GM12878 (cell line): ENCODE measurements at regions not wholly inside any gene's neighbourhood (a gene's known extent, or its start where the extent isn't known, plus 50 kb on each side); places are given as distances from the start of the nearest gene placed in this dataset.

Source experiments
- ATAC-seq: fragments of 200-7000 bp; cut with Tn5 transposase; 3 replicates; pipeline ENCODE4 v1.9.1; 2020; ENCODE audit warnings: mild to moderate bottlenecking, moderate library complexity
- BruUV-seq: library from RNA; stranded (reverse); fragments of 400-500 nt; replicated peaks from 2 replicates; lab custom pipeline; 2021; lab: Mats Ljungman, UMichigan
- CTCF ChIA-PET: fragments of 300-600 bp; sonication (Branson Sonifier 250); formaldehyde crosslinking; extraction: SDS; loops from one replicate; lab custom pipeline; 2021; ENCODE audit warnings: inconsistent platforms; lab: Yijun Ruan, JAX
- POLR2A ChIA-PET: fragments of 350-600 bp; formaldehyde crosslinking; extraction: SDS; loops from one replicate; lab custom pipeline; 2021; ENCODE audit warnings: inconsistent platforms; lab: Charles Lee
- RAD21 ChIA-PET: fragments of 300-600 bp; sonication (Branson Sonifier 250); formaldehyde crosslinking; loops from one replicate; lab custom pipeline; 2023; ENCODE audit warnings: antibody characterized with exemption; ENCODE audit not compliant: unreplicated experiment; lab: Charles Lee
- SMC1A ChIA-PET: fragments of 300-600 bp; sonication (Branson Sonifier 250); formaldehyde crosslinking; loops from one replicate; lab custom pipeline; 2023; ENCODE audit not compliant: unreplicated experiment, uncharacterized antibody; lab: Charles Lee
- DNase-seq: peaks from one replicate; pipeline ENCODE4 v3.0.0-alpha.2; 2011; ENCODE audit warnings: low read depth, low spot score
- FAIRE-seq: peaks from 3 replicates; lab custom pipeline; 2011; peaks lifted over from hg19 to GRCh38; lab: Jason Lieb, UNC
- H2AFZ ChIP-seq: 2 replicates; pipeline ENCODE4 v1.6.0; 2011; ENCODE audit warnings: low read depth, low read length, control low read depth; ENCODE audit not compliant: control insufficient read depth
- H3K27ac ChIP-seq: 2 replicates; pipeline ENCODE4 v1.5.1; 2011; ENCODE audit warnings: control low read depth; ENCODE audit not compliant: control insufficient read depth, insufficient read depth
- H3K27me3 ChIP-seq, 2 experiments: replicated peaks in 1 of 2; 2 replicates each; pipeline versions ENCODE4 v1.6.0 to v1.6.1; 2011; ENCODE audit warnings: low read length in 1 of 2; ENCODE audit not compliant: control insufficient read depth in 2 of 2, insufficient read depth in 2 of 2
- H3K36me3 ChIP-seq, 2 experiments: 2 replicates each; pipeline ENCODE4 v1.5.1; 2011; ENCODE audit warnings: low read length in 1 of 2; ENCODE audit not compliant: control insufficient read depth in 2 of 2, insufficient read depth in 2 of 2
- H3K4me1 ChIP-seq: 2 replicates; pipeline ENCODE4 v1.6.1; 2011; ENCODE audit warnings: mild to moderate bottlenecking, low read length, moderate library complexity, mixed read lengths; ENCODE audit not compliant: control insufficient read depth, insufficient read depth
- H3K4me2 ChIP-seq: 2 replicates; pipeline ENCODE4 v1.6.0; 2011; ENCODE audit warnings: control low read depth; ENCODE audit not compliant: control insufficient read depth, insufficient read depth
- H3K4me3 ChIP-seq: fragments of 200-600 bp; sonication (generic); 2 replicates; pipeline ENCODE4 v1.5.1; 2016
- H3K79me2 ChIP-seq: 2 replicates; pipeline ENCODE4 v1.6.0; 2011; ENCODE audit warnings: low read length; ENCODE audit not compliant: control insufficient read depth, insufficient read depth
- H3K9ac ChIP-seq: 2 replicates; pipeline ENCODE4 v1.8.0; 2011; ENCODE audit warnings: low read length, control low read depth, mixed read lengths; ENCODE audit not compliant: control insufficient read depth, insufficient read depth
- H3K9me3 ChIP-seq: replicated peaks from 3 replicates; pipeline ENCODE4 v1.5.1; 2011; ENCODE audit warnings: mild to moderate bottlenecking, low read length; ENCODE audit not compliant: control insufficient read depth, insufficient read depth
- H4K20me1 ChIP-seq: 2 replicates; pipeline ENCODE4 v1.6.0; 2011; ENCODE audit not compliant: control insufficient read depth, insufficient read depth
- BCLAF1 ChIP-seq: fragments of 450-650 bp; IDR thresholded peaks from 2 replicates; pipeline ENCODE4 v1.6.1; 2017; ENCODE audit warnings: antibody characterized with exemption, mild to moderate bottlenecking, moderate library complexity
- CREM ChIP-seq: IDR thresholded peaks from 2 replicates; pipeline ENCODE4 v1.6.1; 2014; ENCODE audit warnings: antibody characterized with exemption, low read depth
- IKZF1 ChIP-seq: fragments of 450-650 bp; conservative IDR thresholded peaks from 2 replicates; pipeline ENCODE4 v1.6.1; 2017; ENCODE audit warnings: antibody characterized with exemption, mild to moderate bottlenecking
- LARP7 ChIP-seq: fragments of 450-650 bp; IDR thresholded peaks from 2 replicates; pipeline ENCODE4 v1.6.1; 2017; ENCODE audit warnings: mild to moderate bottlenecking
- MEF2B ChIP-seq: fragments of 450-650 bp; IDR thresholded peaks from 2 replicates; pipeline ENCODE4 v1.6.1; 2018; ENCODE audit warnings: mild to moderate bottlenecking, moderate library complexity; ENCODE audit not compliant: partially characterized antibody, poor library complexity, severe bottlenecking
- MXI1 ChIP-seq: fragments of 150-350 bp; IDR thresholded peaks from 2 replicates; pipeline ENCODE4 v1.6.1; 2011; ENCODE audit warnings: low read depth, mild to moderate bottlenecking, inconsistent platforms, low read length, improper control_type of control experiment
- PRDM15 ChIP-seq: fragments of 450-650 bp; formaldehyde crosslinking; IDR thresholded peaks from 2 replicates; pipeline ENCODE4 v1.4.0; 2020; ENCODE audit warnings: mild to moderate bottlenecking, moderate library complexity
- SMAD1 ChIP-seq: fragments of 450-650 bp; IDR thresholded peaks from 2 replicates; pipeline ENCODE4 v1.6.1; 2018; ENCODE audit warnings: mild to moderate bottlenecking, low read depth; ENCODE audit not compliant: partially characterized antibody
- WGBS: methylation state at CpG from one replicate; pipeline ENCODE4 v1.1.6; 2016; ENCODE audit warnings: low lambda C conversion rate; ENCODE audit not compliant: insufficient replicate concordance, insufficient coverage; ENCODE audit errors: missing lambda C conversion rate; 5-methylcytosine and 5-hydroxymethylcytosine counted together
- in situ Hi-C: fragments of 300-500 bp; cut with MboI; formaldehyde crosslinking; loops from 9 replicates; pipeline ENCODE4 v1.14.3; 2018; ENCODE audit warnings: mixed read lengths
- intact Hi-C: fragments of 100-400 bp; cut with micrococcal nuclease; formaldehyde crosslinking; loops from one replicate; pipeline ENCODE4 v1.14.2; 2022; ENCODE audit not compliant: unreplicated experiment

GRCh38 chr7:136688601-136689000 is 179.9 kb upstream of the CHRM2 start:
- WGBS: 0% methylated on average over 2 of the region's 2 CpGs
- H4K20me1 ChIP-seq: no peaks in the 10 kb centered on the region
- H3K9ac ChIP-seq: no peak overlapping the region
- H3K4me3 ChIP-seq: no peak overlapping the region
- no peak for ATAC-seq
- in situ Hi-C loops: no loop called here
- no peak for FAIRE-seq
- CTCF ChIA-PET: interaction anchor here (0.8 to 1.7 kb wide), 2 partner anchors 94 to 573 kb away, joined by 3 to 7 read pairs; no protein-coding TSS in a partner anchor
- RAD21 ChIA-PET: no interaction called here
- TF ChIP-seq LARP7 (no peak), IKZF1 (no peak), SMAD1 (no peak), CREM (no peak), BCLAF1 (no peak), PRDM15 (CRISPR knock-in tag) (no peak), MEF2B (no peak), MXI1 (no peak)
- SMC1A ChIA-PET: interaction anchor here (0.7 to 1.2 kb wide), 2 partner anchors 11 to 393 kb away, joined by 3 read pairs; no protein-coding TSS in a partner anchor
- POLR2A ChIA-PET: no interaction called here
- H3K9me3 ChIP-seq: no peaks in the 10 kb centered on the region
- no peak overlapping the region for H2AFZ ChIP-seq
- no peak overlapping the region for H3K27ac ChIP-seq
- H3K4me1 ChIP-seq: no peaks in the 10 kb centered on the region
- H3K36me3 ChIP-seq: no peaks in the 10 kb centered on the region
- intact Hi-C loops: loop anchor here (10.0 kb wide), 1 partner anchor 394 kb away; no protein-coding TSS in a partner anchor
- no peaks in the 10 kb centered on the region for H3K27me3 ChIP-seq
- BruUV-seq: no TSS peak
- no peaks in the 10 kb centered on the region for H3K79me2 ChIP-seq
- H3K4me2 ChIP-seq: no peak overlapping the region
- DNase-seq: no peak
